ENCODE measurements at regions not wholly inside any gene's neighbourhood (a gene's known extent, or its start where the extent isn't known, plus 50 kb on each side); places are given as distances from the start of the nearest gene placed in this dataset.

- no peak for DNase-seq
- Histone ChIP-seq H3K4me1 (ENCODE audit: low read length) (no peaks in the 10 kb centered on the region), H3K9me3 (replicated peaks; ENCODE audit: insufficient read depth, low read length) (no peaks in the 10 kb centered on the region), H3K36me3 (replicated peaks; ENCODE audit: insufficient read depth, low read length) (no peaks in the 10 kb centered on the region), H3K9me2 (replicated peaks; ENCODE audit: insufficient read depth, low read length) (no peaks in the 10 kb centered on the region), H3K27me3 (replicated peaks; ENCODE audit: insufficient read depth, low read length) (no peaks in the 10 kb centered on the region), H3K27ac (ENCODE audit: low read length) (no peak overlapping the region), H2AFZ (ENCODE audit: low read length) (no peak overlapping the region), H3F3A (ENCODE audit: insufficient read depth, low read length) (no peaks in the 10 kb centered on the region), H3K9ac (ENCODE audit: low read length) (no peak overlapping the region), H3K79me2 (ENCODE audit: low read length) (no peaks in the 10 kb centered on the region), H3K4me3 (ENCODE audit: low read length) (no peak overlapping the region), H4K20me1 (ENCODE audit: insufficient read depth, low read length) (no peaks in the 10 kb centered on the region), H3K4me2 (ENCODE audit: low read depth, low read length) (no peak overlapping the region)
- TF ChIP-seq EZH2 (optimal IDR thresholded peaks at IDR 0.05; ENCODE audit: low read depth, low read length) (no peak), EZH2phosphoT487 (IDR thresholded peaks at IDR 0.05; ENCODE audit: low read length) (no peak), CTCF (IDR thresholded peaks at IDR 0.05; ENCODE audit: low read length) (no peak)
Observed at GRCh38 chr6:51260003-51260402, 441.3 kb downstream of the TFAP2B start.

GRCh38 chr6:51261691-51262090 lies 443.0 kb downstream of the TFAP2B start:
- Histone ChIP-seq H3K4me2 (ENCODE audit: low read depth, low read length) (no peak overlapping the region), H3K27ac (ENCODE audit: low read length) (no peak overlapping the region), H3K9me3 (replicated peaks; ENCODE audit: insufficient read depth, low read length) (no peaks in the 10 kb centered on the region), H3K27me3 (replicated peaks; ENCODE audit: insufficient read depth, low read length) (no peaks in the 10 kb centered on the region), H3K9me2 (replicated peaks; ENCODE audit: insufficient read depth, low read length) (no peaks in the 10 kb centered on the region), H3F3A (ENCODE audit: insufficient read depth, low read length) (no peaks in the 10 kb centered on the region), H3K79me2 (ENCODE audit: low read length) (no peaks in the 10 kb centered on the region), H3K36me3 (replicated peaks; ENCODE audit: insufficient read depth, low read length) (no peaks in the 10 kb centered on the region), H3K9ac (ENCODE audit: low read length) (no peak overlapping the region), H3K4me3 (ENCODE audit: low read length) (no peak overlapping the region), H2AFZ (ENCODE audit: low read length) (no peak overlapping the region), H3K4me1 (ENCODE audit: low read length) (no peaks in the 10 kb centered on the region), H4K20me1 (ENCODE audit: insufficient read depth, low read length) (no peaks in the 10 kb centered on the region)
- no peak for DNase-seq
- TF ChIP-seq EZH2phosphoT487 (IDR thresholded peaks at IDR 0.05; ENCODE audit: low read length) (no peak), CTCF (IDR thresholded peaks at IDR 0.05; ENCODE audit: low read length) (no peak), EZH2 (optimal IDR thresholded peaks at IDR 0.05; ENCODE audit: low read depth, low read length) (no peak)

GRCh38 chr6:51265426-51265825 lies 446.8 kb downstream of the TFAP2B start:
- Histone ChIP-seq H3K4me2 (ENCODE audit: low read depth, low read length) (no peak overlapping the region), H3K27ac (ENCODE audit: low read length) (no peak overlapping the region), H3K9me2 (replicated peaks; ENCODE audit: insufficient read depth, low read length) (no peaks in the 10 kb centered on the region), H3K9me3 (replicated peaks; ENCODE audit: insufficient read depth, low read length) (no peaks in the 10 kb centered on the region), H3K4me1 (ENCODE audit: low read length) (no peaks in the 10 kb centered on the region), H3F3A (ENCODE audit: insufficient read depth, low read length) (no peaks in the 10 kb centered on the region), H3K27me3 (replicated peaks; ENCODE audit: insufficient read depth, low read length) (no peaks in the 10 kb centered on the region), H3K9ac (ENCODE audit: low read length) (no peak overlapping the region), H4K20me1 (ENCODE audit: insufficient read depth, low read length) (no peaks in the 10 kb centered on the region), H3K79me2 (ENCODE audit: low read length) (no peaks in the 10 kb centered on the region), H2AFZ (ENCODE audit: low read length) (no peak overlapping the region), H3K4me3 (ENCODE audit: low read length) (no peak overlapping the region), H3K36me3 (replicated peaks; ENCODE audit: insufficient read depth, low read length) (no peaks in the 10 kb centered on the region)
- no peak for DNase-seq
- TF ChIP-seq EZH2phosphoT487 (IDR thresholded peaks at IDR 0.05; ENCODE audit: low read length) (no peak), CTCF (IDR thresholded peaks at IDR 0.05; ENCODE audit: low read length) (no peak), EZH2 (optimal IDR thresholded peaks at IDR 0.05; ENCODE audit: low read depth, low read length) (no peak)
